NCI-H524 treated with DMSO at 0.1 percent for 48 hours (cell line): ENCODE measurements at regions not wholly inside any gene's neighbourhood (a gene's known extent, or its start where the extent isn't known, plus 50 kb on each side); places are given as distances from the start of the nearest gene placed in this dataset.
"Not testable (repeated sequence)": the region's sequence is repeated elsewhere in the genome, so short reads cannot be mapped to it uniquely, and the experiment has no call there.

Experiments
- DNase-seq: peaks from one replicate; lab custom pipeline; 2025; lab: John Stamatoyannopoulos, UW

GRCh38 chr9:79469164-79469563 is 102.6 kb upstream of the TLE4 start:
- DNase-seq, result no peak

GRCh38 chr9:79470954-79471353 is 100.8 kb upstream of the TLE4 start:
- DNase-seq, result no peak

- DNase-seq, result no peak
Measured at GRCh38 chr9:79471580-79472543, 99.9 kb upstream of the TLE4 start.

GRCh38 chr9:79473704-79474103 is 98.1 kb upstream of the TLE4 start:
- no peak for DNase-seq

GRCh38 chr9:79477241-79477840 is 94.4 kb upstream of the TLE4 start:
- DNase-seq, result no peak

GRCh38 chr9:79477955-79478771 is 93.6 kb upstream of the TLE4 start:
- DNase-seq, result no peak

GRCh38 chr9:79480639-79481038 is 91.1 kb upstream of the TLE4 start:
- DNase-seq, result no peak

- DNase-seq, result no peak
Measured at GRCh38 chr9:79481846-79482477, 89.8 kb upstream of the TLE4 start.

- DNase-seq, result no peak
Measured at GRCh38 chr9:79485258-79485657, 86.5 kb upstream of the TLE4 start.

GRCh38 chr9:79489261-79490000 is 82.3 kb upstream of the TLE4 start:
- no peak for DNase-seq

- DNase-seq, result no peak
Measured at GRCh38 chr9:79490657-79491248, 81.0 kb upstream of the TLE4 start.

GRCh38 chr9:79492092-79493009 is 79.4 kb upstream of the TLE4 start:
- DNase-seq, result no peak

GRCh38 chr9:79500196-79500864 is 71.4 kb upstream of the TLE4 start:
- not testable (repeated sequence) for DNase-seq

GRCh38 chr9:79501546-79501945 is 70.2 kb upstream of the TLE4 start:
- no peak for DNase-seq

- DNase-seq, result no peak
Measured at GRCh38 chr9:79507801-79508200, 64.0 kb upstream of the TLE4 start.

- no peak for DNase-seq
Measured at GRCh38 chr9:79512251-79512650, 59.5 kb upstream of the TLE4 start.
